ENCODE measurements at regions not wholly inside any gene's neighbourhood (a gene's known extent, or its start where the extent isn't known, plus 50 kb on each side); places are given as distances from the start of the nearest gene placed in this dataset.

GRCh38 chr3:174681784-174682183 lies 177.3 kb upstream of the NAALADL2 start:
- TF ChIP-seq POLR2AphosphoS5 (IDR thresholded peaks at IDR 0.05; ENCODE audit: low read depth, low read length): no peak
- no peak for TF ChIP-seq SIN3A (IDR thresholded peaks at IDR 0.05; ENCODE audit: borderline replicate concordance, insufficient read depth, low read length)
- TF ChIP-seq TAF1 (IDR thresholded peaks at IDR 0.05; ENCODE audit: borderline replicate concordance, insufficient read depth, low read length): no peak
- no peak for TF ChIP-seq FOXP2 (optimal IDR thresholded peaks at IDR 0.05; ENCODE audit: borderline replicate concordance, extremely low read depth, extremely low read length, insufficient read depth)
- no peak for TF ChIP-seq REST (IDR thresholded peaks at IDR 0.05; ENCODE audit: insufficient read depth in 1 of 2, low read depth in 2 of 2, low read length in 2 of 2)
